HT1080 (cell line): ENCODE measurements at regions not wholly inside any gene's neighbourhood (a gene's known extent, or its start where the extent isn't known, plus 50 kb on each side); places are given as distances from the start of the nearest gene placed in this dataset.
"Not testable (repeated sequence)": the region's sequence is repeated elsewhere in the genome, so short reads cannot be mapped to it uniquely, and the experiment has no call there.

Experiments
- DNase-seq: peaks from one replicate; pipeline ENCODE4 v3.0.0-alpha.2; 2015; ENCODE audit warnings: low read depth

DNA sequence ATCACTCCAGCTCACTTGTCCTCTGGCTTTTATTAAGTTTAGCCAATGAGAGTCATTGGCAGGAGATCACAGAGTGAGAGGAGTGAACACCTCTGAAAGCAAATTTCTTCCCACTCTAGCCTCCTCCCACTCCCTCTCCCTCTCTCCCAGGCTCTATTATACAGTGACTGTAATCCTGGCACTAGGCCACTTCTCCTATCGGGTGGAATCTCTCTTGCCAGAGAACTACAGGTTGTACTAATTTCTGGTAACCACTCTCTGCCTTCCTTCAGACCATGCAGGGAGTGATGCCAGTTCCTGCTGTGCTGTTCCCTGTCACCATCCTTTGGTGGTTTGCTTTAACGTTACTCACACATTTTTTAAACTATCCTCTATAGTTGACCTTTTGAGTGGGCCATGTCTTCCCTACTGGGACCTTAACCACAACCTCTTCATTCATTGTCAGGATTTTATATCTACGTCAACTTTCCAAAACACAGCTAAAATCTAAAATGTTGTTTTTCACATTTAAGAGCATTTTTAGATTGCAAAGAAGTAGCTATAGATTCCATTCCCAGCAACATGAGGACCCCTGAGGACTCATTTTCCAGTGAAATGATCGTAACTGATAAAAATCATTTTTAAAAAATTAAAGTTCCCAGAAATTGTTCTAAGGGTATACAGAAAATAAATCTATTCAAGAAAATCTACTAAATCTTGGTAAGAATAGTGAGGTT lies 217.1 kb downstream of the MREG start:
- peak; percentile 88 for DNase-seq

GRCh38 chr2:215794829-215795546 lies 218.4 kb downstream of the MREG start:
- DNase-seq, result no peak

GRCh38 chr2:215793747-215794595 lies 219.4 kb downstream of the MREG start:
- DNase-seq, result peak; percentile 96

GRCh38 chr2:215791481-215791937 lies 221.8 kb downstream of the MREG start:
- no peak for DNase-seq

- no peak for DNase-seq
These were observed 222.6 kb downstream of the MREG start for GRCh38 chr2:215790523-215791421.

DNA sequence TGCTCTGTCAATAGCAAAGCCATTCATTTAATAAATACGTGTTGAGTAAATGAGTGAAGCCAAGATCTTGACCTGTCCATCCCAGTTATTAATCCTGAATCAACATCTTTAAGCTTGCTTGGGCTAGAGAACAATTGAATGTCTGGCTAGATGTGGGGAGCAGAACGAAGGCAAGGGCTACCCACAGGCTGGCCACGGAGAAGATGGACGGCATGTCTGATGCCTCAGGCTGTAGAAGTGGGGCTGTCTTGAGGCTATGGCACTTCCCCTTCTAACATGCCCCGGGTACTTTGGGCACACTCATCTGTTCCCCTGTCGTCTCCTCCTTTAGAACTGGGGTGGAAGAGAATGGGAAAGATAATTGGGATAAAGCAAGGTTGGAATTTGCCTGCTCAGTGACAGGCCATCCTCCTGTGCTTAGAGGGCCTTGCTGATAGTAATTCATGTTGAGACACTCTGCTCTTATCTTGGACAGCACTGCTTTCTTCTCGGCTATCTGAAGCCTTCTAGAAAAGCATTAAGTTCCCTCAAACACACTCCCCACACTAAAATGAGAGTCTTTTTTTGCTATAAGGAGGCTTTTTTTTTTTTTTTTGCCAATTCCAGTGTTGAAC lies 225.7 kb downstream of the MREG start:
- no peak for DNase-seq

DNA sequence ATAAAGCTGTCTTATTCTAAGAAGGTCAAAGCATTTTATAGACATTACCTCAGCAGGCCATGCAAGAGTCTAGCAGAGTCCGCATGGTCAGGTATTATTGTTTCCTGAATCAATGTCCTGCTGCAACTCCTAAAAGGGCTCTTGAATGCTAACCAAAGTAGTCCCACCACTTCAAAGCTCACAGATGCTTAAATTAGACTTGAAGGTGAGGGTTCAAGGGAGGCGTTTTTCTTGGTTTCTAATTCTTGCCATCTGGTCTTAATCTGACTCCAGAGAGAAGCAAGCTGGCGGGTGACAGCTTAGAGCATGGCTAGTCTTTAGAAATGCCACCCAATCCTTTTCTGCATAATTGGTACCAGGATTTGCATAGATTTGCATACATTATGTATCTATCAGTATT lies 226.3 kb downstream of the MREG start:
- DNase-seq, result no peak

DNA sequence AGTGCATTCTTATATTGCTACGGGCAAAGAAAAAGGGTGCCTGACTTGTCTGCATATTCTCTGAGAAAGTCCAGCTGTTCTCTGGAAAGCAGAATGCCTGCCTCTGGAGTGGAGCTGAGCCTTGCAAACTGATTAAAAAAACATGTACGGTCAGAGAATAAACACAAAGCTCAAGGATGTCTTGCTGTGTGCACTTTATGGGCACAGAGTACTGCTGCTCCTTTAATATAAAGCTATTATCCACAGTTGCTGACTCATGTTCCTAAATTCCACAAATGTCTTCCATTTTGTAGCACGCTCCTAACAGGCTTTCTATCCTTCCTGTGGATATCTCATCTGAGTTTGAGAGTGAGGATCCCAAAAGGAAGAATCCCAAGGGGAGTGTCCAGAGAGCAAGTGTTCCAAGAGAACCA lies 229.0 kb downstream of the MREG start:
- DNase-seq, result no peak

GRCh38 chr2:215783640-215784039 lies 229.7 kb downstream of the MREG start:
- not testable (repeated sequence) for DNase-seq

DNA sequence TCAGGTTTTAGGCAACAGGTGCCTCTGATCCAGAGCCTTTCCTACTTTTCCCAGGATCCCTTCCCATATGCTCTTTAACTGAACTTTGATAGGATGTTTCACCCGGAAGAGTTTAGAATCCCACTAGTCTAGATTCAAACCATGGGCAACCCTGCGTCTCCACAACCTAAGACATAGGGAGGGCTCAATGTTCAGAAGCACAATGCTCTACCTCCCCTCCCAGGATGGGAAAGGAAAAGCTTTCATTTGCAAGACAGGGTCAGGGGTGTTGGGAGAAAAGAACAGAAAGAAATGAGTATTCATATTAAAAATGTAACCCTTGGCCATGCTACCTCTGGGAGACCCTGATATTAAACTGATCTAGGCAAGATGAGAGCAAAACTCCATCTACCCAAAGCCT lies 230.4 kb downstream of the MREG start:
- DNase-seq, result no peak

DNA sequence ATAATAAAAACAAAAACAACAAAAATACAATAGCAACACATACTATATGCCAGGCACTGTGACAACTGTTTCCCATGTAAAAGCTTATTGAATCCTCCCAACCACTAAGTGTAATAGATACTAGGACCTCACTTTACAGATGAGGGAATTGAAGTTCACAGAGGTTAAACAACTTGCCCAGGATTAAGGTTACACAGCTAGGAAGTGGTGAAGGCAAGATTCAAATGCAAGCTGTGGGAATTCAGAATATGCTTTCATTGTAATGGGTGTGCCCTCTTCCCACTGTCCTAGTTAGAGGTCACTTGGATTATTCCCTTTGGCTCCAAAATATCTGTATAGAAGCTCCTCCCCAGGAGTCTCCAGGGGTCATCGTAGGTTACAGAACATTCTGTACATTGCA lies 231.1 kb downstream of the MREG start:
- DNase-seq, result no peak

DNA sequence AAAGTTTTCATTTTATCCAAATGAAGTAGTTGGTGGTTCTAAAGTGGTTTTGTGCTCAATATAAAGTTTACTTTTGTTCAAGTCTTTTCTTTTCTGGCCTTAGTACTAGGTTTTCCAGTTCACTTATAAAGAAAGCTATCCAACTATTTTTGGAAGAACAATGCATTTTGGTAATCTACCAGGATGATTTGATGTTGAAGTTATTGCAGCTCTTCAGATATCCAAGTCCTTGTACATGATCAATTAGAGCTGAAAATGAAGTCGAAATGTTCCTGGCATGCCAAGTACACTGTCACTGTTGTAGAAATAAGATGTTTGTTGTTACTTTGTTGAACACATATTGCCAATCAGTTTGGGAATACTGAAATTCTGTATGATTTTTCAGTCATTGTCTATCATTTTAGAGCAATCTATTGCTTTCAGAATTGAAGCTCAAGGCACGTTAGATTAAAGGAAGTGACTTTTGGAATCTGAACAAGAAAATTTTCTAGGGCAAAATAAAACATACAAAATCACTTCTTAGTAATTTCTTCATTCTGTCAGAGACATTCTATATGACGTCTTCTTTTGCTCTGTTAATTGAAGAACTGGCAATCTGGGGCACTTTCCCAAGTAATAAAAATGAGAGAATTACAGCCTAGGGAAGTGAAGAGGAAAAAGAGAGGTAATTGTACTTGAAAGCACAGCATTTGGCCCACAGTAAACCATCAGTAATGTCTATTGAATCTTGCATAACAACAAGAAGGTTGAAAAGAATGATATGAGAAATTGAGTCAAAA lies 232.3 kb downstream of the MREG start:
- no peak for DNase-seq

DNA sequence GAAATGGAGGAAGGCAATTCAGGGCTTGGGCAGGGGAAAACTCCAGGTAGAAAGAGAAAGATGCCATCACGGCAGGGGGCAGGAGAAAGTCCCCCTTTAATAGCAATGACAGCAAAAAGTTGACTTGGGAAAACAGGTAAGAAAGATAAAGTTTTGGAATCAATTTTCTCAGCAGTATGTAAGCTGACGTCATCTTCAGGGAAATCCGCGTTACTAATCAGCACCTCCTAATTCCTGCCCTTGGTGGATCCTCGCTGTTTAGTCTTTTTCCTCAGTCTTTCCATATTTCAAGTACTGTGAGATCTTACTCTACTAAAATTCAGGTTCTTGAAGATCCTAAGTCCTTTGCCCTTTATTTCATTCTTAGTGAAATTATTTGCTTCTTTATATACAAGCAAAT lies 233.0 kb downstream of the MREG start:
- no peak for DNase-seq

DNA sequence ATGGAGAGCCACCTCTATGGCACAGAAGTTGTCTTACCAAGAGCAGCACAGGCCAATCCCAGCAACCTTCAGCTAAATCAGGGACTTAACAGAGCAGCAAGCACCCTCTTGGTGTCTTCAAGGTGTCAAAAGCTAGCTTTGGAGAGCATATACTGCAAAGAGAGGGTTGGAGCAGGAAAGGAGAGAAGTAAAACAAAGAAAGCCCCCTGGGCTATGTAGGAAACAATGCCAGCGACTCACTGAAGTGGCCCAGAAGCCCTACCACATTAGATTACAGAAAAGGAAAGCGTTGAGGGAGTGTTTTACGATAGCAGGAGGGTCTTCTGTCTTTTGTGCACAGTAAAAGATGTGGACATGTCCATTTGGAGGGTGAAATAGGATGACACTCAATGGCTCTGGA lies 233.4 kb downstream of the MREG start:
- DNase-seq, result no peak

DNA sequence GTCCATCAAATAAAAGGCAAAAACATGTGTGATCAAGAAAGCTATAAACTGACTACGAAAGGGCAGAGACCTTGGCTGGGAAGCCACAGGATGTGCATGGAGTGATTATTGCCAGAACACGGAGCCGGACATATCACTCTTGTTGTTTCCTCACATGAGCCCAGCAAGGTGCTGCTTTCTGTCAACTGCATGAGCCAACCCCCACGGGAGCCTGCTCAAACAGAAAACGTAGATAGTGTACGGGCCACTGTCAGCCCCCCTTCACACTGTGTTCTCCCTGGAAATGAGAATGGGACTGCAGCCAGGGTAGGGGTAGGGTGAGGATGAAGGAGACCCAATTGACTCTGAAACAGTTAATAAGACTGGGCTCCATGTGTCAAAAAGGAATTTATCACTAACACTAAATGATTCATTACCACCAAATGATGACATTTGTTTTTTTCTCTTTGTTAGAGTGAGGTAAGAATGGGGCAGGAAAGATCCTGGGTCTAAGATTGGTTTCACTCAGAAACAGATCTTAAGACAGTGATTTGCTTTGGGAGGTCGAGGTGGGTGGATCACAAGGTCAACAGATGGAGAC lies 235.8 kb downstream of the MREG start:
- DNase-seq, result no peak

GRCh38 chr2:215775106-215775505 lies 238.2 kb downstream of the MREG start:
- DNase-seq, result no peak

GRCh38 chr2:215773728-215774127 lies 239.6 kb downstream of the MREG start:
- DNase-seq, result peak; percentile 88

DNA sequence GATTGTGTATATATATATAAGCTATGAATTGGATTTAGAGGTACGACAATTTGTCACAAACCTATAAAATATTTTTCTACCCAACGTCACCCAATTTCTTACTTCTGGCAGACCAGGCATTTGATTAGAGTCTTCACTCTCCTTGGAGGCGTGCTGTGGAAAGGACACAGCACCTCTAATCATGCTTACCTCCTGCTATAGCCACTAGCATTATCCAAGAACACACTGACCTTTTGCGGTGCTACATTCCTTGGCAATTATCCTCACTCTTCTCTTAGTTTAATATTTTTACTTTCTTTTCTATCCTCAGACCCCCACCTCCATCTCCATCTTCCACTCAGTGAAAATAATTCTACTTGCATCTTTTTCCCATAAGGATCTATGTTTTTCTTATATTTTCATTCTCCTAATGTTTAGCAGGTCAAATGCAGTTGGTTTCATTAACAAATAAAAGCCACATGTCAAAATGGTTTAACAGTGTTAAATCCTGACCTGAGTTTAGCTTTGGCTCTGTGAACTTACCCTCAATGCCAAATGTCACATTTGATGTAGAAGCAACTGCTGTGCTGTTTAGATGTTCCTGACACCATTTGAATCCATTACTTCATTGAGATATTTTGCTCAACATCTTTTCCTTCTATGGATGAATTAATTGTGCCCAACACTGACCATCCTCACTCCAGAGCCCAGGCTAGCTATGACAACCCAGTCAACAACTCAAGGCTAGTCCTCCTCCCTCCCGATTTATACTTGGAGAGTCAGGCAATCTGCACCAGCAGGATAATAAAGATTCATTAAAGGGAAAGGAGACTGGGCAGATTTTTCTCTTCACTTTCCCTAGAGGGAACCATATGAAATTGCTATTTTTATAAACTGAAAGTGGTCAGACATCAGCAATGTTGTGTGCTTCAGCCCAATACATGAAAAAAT lies 240.5 kb downstream of the MREG start:
- no peak for DNase-seq
